ENCODE measurements at regions not wholly inside any gene's neighbourhood (a gene's known extent, or its start where the extent isn't known, plus 50 kb on each side); places are given as distances from the start of the nearest gene placed in this dataset.
"Not testable (repeated sequence)": the region's sequence is repeated elsewhere in the genome, so short reads cannot be mapped to it uniquely, and the experiment has no call there.

DNA sequence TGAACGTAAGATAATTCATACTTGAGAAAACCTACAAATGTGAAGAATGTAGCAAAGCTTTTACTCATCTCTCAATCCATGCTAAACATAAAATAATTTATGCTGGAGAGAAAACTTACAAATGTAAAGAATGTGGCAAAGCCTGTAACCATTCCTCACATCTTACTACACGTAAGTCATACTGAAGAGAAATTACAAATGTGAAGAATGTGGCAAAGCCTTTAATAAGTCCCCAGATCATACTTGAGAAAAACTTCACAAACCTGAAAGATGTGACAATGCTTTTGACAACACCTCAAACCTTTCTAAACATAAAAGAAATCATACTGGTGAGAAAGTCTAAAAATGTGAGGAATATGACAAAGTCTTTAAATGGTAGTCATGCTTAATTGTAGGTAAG, 89.4 kb downstream of the ZNF675 start:
- no peak for DNase-seq

DNA sequence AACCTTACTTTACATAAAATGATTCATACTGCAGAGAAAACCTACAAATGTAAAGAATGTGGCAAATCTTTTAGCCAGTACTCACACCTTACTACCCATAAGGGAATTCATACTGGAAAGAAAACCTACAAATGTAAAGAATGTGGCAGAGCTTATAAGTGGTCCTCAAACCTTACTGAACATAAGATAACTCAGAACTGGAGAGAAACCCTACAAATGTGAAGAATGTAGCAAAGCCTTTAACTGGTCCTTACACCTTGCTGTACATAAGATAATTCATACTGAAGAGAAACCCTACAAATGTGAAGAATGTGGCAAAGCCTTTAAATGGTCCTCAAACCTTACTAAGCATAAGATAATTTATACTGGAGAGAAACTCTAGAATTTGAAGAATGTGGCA, 90.1 kb downstream of the ZNF675 start:
- DNase-seq, result no peak

DNA sequence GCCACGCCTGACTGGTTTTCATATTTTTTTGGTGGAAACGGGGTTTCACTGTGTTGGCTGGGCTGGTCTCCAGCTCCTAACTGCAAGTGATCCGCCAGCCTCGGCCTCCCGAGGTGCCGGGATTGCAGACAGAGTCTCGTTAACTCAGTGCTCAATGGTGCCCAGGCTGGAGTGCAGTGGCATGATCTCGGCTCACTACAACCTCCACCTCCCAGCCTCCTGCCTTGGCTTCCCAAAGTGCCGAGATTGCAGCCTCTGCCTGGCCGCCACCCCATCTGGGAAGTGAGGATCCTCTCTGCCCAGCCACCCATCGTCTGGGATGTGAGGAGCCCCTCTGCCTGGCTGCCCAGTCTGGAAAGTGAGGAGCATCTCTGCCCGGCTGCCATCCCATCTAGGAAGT, 92.7 kb downstream of the ZNF675 start:
- DNase-seq, result not testable (repeated sequence)

DNA sequence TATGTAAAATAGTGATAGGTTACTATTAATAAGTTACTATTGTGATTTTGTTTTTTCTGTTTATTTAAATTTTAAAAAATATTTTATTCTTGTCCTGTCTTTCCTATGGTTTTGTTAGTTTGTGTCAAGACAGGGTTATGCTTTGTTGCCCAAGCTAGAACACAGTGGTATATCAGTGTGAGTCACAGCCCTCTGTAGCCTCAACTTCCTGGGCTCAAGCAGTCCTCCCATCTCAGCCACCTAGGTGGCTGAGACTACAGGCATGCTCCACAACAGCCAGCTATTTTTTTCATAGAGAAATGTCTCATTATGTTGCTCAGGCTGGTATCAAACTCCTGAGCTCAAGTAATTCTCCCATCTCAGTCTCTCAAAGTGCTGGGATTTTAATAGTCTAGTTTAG, 99.5 kb downstream of the ZNF675 start:
- no peak for DNase-seq

DNA sequence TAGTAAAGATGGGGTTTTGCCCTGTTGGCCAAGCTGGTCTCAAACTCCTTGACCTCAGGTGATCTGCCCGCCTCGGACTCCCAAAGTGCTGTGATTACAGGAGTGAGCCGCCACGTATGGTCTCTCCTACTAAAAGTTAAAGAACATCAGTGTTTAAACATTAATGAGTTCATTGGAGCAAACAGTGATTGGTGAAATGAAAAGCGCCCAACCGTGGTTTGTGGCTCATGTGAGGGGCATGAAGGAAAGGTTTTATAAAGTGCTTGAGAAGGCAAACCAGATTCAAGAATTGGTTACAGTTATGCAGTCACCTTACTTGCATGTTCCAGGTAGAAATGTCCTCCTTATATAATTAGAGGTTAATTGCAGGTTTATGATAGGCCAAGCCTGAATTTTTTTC, 109.5 kb downstream of the ZNF675 start:
- DNase-seq, result no peak

DNA sequence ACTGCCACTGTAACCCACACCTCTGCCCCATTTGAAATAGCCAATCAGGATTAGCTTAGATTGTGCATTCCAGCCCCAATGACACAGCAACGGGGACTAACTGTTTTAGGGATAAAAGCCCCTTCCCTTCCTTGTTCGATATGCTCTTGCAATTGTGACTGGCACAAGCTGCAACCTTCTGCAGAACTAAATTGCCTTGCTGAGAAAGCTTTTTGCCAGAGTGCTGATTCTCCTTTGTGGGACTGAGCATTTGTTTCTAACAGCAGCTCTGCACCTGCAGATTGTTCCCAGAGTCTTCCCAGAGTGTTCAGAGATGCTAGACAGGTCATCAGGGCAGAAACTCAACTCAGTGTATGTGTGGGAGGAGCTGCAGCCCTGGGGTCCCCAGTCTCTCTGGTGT, 115.8 kb downstream of the ZNF675 start:
- DNase-seq, result no peak

DNA sequence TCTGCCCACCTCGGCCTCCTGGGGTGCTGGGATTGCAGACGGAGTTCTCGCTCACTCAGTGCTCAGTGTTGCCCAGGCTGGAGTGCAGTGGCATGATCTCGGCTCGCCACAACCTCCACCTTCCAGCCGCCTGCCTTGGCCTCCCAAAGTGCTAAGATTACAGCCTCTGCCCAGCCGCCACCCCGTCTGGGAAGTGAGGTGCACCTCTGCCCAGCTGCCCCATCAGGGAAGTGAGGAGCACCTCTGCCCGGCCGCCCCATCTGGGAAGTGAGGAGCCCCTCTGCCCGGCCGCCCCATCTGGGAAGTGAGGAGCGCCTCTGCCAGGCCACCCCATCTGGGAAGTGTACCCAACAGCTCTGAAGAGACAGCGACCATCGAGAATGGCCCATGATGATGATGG, 118.9 kb downstream of the ZNF675 start:
- DNase-seq, result not testable (repeated sequence)

DNA sequence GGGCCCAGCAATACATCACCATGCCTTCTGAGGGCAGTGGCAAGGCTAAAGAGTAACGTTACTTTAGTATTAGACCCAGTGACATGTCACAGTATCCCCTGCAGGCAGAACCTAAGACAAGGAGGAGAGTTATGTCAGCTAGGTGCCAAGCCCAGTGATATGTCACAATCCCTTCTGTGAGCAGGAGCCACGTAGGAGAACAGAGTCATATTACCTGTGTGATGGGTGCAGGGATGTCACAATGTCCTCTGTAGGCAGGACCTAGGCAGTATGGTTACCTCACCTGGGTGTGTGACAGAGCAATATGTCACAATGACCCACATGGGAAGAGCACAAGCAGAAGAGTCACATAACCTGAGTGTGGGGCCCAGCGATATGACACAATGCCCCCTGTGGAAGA, 121.8 kb downstream of the ZNF675 start:
- no peak for DNase-seq

DNA sequence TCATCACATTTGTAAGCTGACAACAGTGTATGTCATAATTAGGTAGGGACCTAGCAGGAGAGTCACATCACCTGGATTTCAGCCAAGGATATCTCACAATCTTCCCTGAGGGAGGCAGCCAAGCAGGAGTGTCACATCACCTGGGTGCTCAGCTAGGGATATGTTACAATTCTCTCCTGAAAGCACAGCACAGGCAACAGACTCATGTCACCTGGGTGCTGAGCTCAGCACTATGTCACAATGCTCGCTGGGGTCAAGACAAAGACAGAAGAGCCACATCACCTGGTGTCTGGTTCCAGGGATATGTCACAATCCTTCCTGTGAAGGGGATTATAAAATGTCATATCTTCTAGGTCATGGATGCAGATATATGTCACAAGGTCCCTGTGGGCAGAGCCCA, 123.7 kb downstream of the ZNF675 start:
- no peak for DNase-seq

DNA sequence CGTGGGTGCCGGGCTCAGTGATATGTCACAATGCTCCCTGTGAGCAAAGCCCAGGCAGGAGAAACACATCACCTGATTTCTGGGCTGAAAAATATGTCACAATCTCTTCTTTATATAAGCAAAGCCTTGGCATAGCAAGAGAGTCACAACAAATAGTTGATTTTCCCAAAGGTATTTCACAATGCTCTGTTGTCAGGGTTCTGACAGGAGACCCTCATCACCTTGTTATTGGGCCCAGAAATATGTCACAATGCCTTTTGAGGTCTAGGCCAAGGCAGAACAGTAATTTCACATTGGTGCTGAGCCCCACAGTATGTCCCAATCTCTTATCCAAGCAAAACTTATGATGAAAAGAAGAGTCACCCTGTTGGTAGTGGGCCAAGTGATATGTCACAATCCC, 125.7 kb downstream of the ZNF675 start:
- no peak for DNase-seq

DNA sequence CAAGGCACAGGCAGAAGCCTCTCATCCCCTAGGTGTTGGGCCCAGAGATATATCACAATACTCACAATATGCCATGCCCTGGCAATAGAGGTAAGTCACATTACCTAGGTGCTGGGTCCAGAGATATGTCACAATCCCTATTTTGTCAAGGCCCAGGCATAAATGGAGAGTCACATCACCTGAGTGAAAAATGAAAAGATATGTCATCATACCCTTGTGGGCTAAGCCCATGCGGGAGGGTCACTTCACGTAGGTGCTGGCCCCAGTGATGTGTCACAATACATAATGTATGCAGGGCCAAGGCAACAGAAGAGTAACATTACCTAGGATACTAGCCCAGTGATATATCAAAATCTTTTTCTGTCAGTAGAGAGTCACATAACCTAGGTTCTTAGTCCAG, 127.0 kb downstream of the ZNF675 start:
- DNase-seq, result no peak

DNA sequence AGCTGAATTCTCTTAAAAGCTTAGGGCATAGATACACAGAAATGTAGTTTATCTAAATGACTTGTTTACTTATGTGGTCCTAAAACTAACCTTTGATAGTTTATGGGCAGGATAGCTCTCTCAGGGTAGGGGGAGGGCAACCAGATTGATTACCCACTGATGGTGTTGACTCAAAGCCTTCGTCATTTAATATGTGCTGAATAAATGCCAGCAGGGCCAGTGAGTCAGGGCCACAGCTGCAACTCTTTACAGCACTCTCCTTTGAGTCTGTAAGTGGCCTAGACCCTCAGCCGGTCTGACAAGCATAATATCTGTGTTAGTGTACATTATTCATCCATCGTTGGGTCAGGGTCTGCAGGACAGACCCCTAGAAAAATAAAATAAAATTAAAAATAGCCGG, 128.5 kb downstream of the ZNF675 start:
- DNase-seq, result no peak

DNA sequence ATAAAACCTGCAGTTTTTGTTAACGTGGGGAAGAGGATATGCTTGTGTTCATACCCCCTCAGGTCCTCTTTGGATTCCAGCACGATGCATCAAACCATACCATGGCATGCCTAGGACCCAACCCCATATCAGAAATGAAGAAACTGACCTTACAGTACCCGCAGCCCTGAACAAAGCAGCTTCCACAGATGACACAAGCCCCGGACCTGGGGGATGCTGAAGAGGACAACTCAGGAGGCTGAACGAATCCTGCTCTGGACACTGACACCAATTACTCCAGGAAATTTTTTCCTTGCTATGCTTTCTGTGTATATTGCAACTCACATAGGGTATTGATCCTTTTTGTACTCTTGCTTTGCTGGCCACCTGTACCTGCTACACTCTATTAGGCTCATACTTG, 129.6 kb downstream of the ZNF675 start:
- no peak for DNase-seq

DNA sequence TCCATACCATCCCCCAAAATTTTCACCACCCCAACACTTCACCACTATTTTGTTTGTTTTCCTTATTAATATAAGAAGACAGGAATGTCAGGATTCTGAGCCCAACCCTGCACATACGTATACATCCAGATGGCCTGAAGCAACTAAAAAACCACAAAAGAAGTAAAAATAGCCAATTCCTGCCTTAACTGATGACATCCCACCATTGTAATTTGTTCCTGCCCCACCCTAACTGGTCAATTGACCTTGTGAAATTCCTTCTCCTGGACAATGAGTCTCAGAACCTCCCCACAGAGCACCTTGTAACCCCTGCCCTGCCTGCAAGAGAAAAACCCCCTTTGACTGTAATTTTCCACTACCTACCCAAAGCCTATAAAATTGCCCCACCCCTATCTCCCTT, 132.5 kb downstream of the ZNF675 start:
- no peak for DNase-seq

DNA sequence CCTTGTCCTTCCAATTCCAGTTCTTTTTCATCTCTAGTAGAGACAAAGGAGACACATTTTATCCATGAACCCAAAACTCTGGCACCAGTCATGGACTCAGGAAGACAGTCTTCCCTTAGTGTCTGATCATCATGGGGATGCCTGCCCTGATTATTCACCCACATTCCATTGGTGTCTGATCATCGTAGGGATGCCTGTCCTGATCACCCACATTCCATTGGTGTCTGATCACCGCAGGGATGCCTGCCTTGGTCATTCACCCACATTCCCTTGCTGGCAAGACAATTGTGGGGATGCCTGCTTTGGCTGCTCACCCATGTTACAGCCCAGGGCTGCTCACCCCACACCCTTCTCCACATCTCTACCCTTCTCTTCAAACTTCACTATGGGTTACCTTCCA, 136.9 kb downstream of the ZNF675 start:
- not testable (repeated sequence) for DNase-seq

DNA sequence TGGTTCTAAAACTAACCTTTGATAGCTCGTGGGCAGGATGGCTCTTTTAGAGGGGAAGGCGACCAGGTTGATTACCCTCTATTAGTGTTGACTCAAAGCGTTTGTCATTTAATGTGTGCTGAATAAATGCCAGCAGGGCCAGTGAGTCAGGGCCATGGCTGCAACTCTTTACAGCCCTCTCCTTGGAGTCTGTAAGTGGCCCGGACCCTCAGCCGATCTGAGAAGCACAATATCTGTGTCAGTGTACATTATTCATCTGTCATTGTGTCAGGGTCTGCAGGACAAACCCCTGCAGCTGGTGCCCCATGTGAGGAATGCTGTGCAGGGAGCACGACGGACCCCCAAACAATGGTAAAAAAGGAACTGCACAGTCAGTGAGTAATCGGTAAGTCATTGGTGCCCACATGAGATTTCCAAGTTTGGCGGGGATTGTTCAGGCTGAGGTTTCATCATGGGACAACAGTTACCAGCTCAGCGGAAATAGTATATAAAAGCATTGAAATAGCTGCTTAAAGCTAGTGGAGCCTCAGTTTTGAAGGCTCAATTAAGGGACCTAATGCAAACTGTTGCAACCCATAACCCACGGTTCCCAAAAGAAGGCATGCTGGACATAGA, 139.1 kb downstream of the ZNF675 start:
- DNase-seq, result no peak

DNA sequence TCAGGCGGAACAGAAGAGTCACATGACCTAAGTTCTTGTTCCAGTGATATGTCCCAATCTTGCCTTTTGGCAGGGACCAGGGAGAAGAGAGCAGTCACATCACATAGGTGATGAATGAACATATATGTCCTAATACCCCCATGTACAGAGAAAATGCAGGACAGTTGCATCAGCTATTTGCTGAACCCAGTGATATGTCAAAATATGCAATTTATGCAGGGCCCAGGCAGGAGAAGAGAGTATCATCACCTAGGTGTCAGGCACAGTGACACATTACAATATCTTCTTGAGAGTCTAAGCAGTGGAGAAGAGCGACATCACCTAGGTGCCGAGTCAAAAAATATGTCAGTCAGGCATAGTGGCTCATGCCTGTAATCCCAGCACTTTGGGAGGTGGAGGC, 139.9 kb downstream of the ZNF675 start:
- DNase-seq, result no peak

DNA sequence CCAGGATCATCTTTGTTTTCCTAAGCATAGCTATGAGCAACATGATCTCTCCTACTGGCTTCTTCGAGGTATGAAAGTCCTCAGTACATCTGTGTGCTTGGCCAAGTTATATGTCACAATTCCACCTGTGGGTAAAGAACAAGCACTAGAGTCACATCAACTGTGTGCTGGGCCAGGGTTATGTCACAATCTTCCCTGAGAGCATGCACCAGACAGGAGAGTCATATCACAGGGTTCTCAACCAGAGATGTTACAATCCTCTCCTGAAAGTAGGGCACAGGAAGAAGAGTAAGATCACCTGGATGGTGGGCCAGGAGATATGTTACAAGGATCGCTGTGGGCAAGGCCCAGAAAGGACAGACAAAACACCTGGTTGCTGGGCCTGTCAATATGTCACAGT, 143.7 kb downstream of the ZNF675 start:
- no peak for DNase-seq

DNA sequence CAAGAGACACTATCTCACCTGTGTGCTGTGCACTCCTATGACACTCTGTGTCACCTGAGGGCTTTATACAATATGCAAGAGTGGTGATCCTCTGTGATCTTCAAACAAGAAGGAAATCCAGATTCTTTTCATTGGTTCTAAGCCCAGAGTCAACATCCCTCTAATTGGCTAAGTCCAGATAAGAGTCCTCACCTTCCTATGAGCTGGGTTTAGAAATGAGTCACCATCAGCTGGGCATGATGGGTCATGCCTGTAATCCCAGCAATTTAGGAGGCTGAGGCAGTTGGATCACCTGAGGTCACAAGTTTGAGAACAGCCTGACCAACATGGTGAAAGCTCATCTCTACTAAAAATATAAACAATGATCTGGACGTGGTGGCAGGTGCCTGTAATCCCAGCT, 144.4 kb downstream of the ZNF675 start:
- no peak for DNase-seq

DNA sequence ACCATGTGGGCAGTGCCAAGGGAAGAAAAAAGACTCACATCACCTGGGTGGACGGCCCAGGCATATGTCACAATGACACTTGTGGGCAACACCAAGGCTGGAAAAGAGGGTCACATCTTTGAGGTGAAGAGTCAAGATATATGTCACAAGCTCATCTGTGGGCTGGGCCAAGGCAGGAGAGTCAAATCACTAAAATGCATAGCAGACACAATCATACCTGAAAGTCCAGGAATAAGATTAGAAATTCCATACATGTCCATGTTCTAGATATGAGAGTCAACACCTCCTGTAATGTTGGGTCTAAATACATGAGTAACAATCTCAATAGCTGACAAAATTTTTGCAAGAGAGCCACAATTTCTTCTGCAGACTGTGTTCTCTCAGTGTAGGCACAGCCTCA, 145.0 kb downstream of the ZNF675 start:
- DNase-seq, result no peak

DNA sequence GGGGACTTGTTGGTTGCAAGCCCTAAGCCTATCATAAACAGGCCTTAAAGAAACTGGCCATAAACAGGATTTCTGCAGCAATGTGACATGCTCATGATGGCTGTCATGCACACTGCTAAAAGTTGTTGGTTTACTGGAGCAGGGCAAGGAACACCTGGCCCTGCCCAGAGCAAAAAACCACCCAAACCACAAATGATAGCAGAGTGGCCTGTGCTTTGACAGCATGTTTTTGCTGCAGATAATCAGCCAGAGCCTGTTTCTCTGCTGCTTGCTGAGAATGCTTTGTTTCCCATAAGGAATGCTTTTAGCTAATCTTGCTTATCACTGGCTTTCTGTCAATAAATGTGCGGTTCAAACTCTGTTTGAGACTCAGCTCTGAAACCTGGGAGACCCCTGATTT, 144.9 kb upstream of the ZNF91 start:
- not testable (repeated sequence) for DNase-seq

DNA sequence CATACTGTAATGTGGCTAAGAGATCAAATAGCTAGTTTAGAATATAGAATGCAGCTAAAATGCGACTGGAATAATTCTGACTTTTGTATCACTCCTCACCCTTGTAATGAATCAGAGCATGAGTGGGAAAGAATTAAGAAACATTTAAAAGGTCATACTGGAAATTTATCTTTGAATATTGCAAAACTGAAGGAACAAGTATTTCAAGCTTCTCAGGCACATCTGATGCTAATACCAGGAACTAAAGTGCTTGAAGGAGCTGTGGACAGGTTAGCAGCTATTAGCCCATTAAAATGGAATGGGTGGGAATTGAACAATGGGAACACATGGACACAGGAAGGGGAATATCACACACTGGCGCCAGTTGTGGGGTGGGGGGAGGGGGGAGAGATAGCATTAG, 144.2 kb upstream of the ZNF91 start:
- DNase-seq, result no peak

DNA sequence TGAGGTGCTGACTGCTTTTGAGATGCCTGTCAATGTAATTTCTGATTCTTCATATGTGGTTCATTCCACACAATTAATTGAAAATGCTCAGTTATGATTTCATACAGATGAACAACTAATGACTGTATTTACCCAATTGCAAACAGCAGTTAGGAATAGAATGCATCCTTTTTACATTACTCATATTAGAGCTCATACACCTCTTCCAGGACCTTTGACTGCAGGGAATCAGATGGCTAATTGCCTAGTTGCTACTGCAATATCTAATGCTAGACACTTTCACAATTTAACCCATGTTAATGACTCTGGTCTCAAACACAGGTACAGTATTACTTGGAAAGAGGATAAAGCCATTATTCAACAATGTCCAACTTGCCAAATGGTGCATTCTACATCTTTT, 141.9 kb upstream of the ZNF91 start:
- not testable (repeated sequence) for DNase-seq

DNA sequence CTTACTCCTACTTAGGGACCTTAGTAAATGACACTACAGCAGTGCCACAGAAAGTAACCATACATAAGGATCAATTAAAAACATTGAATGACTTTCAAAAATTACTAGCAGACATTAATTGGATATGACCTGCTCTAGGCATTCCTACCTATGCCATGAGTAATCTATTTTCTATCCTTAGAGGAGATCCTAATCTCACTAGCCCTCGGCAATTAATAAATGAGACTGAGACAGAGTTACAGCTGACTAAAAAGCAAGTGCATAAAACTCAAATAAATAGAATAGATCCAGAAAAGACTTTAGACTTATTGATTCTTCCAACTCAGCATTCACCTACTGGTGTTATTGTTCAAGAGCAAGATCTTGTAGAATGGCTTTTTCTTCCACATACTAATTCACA, 141.1 kb upstream of the ZNF91 start:
- DNase-seq, result not testable (repeated sequence)

DNA sequence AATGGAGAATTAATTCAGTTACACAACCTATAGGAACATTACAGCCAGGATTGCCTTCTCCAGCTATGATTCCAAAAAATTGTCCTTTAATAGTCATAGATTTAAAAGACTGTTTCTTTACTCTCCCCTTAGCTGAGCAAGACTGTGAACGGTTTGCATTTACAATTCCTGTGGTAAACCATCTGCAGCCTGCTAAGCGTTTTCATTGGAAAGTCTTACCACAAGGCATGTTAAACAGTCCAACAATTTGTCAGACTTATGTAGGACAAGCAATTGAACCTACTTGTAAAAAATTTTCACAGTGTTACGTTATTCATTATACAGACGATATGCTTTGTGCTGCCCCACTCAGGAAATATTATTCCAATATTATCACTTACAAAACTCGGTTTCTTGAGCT, 140.6 kb upstream of the ZNF91 start:
- not testable (repeated sequence) for DNase-seq

DNA sequence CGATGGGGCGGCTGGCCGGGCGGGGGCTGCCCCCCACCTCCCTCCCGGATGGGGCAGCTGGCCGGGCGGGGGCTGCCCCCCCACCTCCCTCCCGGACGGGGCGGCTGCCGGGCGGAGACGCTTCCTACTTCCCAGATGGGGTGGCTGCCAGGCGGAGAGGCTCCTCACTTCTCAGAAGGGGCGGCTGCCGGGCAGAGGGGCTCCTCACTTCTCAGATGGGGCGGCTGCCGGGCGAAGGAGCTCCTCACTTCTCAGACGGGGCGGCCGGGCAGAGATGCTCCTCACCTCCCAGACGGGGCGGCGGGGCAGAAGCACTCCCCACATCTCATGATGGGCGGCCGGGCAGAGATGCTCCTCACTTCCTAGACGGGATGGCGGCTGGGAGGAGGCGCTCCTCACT, 138.2 kb upstream of the ZNF91 start:
- DNase-seq, result not testable (repeated sequence)
